Astrocyte (in vitro differentiated cells and primary cell): ENCODE measurements at regions not wholly inside any gene's neighbourhood (a gene's known extent, or its start where the extent isn't known, plus 50 kb on each side); places are given as distances from the start of the nearest gene placed in this dataset.

ENCODE experiments used
- CTCF ChIP-seq: IDR thresholded peaks from 2 replicates; pipeline ENCODE4 v1.5.1; 2011; ENCODE audit warnings: low read depth, mild to moderate bottlenecking, inconsistent platforms, low read length, moderate library complexity; ENCODE audit not compliant: insufficient read depth
- EZH2 ChIP-seq: IDR thresholded peaks from 2 replicates; pipeline ENCODE4 v1.6.1; 2012; ENCODE audit warnings: mild to moderate bottlenecking, low read length, inconsistent platforms; ENCODE audit not compliant: insufficient read depth

- TF ChIP-seq CTCF = no peak
- no peak for TF ChIP-seq EZH2
Observed at GRCh38 chr13:81078048-81078447, 737.1 kb upstream of the SPRY2 start.
